ENCODE measurements at regions not wholly inside any gene's neighbourhood (a gene's known extent, or its start where the extent isn't known, plus 50 kb on each side); places are given as distances from the start of the nearest gene placed in this dataset.

GRCh38 chr12:113680868-113681267, 209.2 kb upstream of the LHX5 start:
- no peak for TF ChIP-seq EP300 (IDR thresholded peaks at IDR 0.05)
- no peak for TF ChIP-seq POLR2AphosphoS5 (IDR thresholded peaks at IDR 0.05)
- TF ChIP-seq CTCF (IDR thresholded peaks at IDR 0.05): no peak
